ENCODE measurements at regions not wholly inside any gene's neighbourhood (a gene's known extent, or its start where the extent isn't known, plus 50 kb on each side); places are given as distances from the start of the nearest gene placed in this dataset.

GRCh38 chr1:222891578-222891977, 76.7 kb downstream of the DISP1 start:
- TF ChIP-seq SIN3A (IDR thresholded peaks at IDR 0.05; ENCODE audit: borderline replicate concordance, low read depth, low read length) (no peak), JUND (IDR thresholded peaks at IDR 0.05) (no peak), CTCF (IDR thresholded peaks at IDR 0.05) (no peak), POLR2AphosphoS5 (IDR thresholded peaks at IDR 0.05; ENCODE audit: low read depth, low read length) (no peak), EP300 (IDR thresholded peaks at IDR 0.05; ENCODE audit: borderline replicate concordance in 1 of 2, low read depth in 1 of 2, low read length in 1 of 2) (no peak), RXRA (IDR thresholded peaks at IDR 0.05; ENCODE audit: borderline replicate concordance, low read depth) (no peak)
